ENCODE measurements at regions not wholly inside any gene's neighbourhood (a gene's known extent, or its start where the extent isn't known, plus 50 kb on each side); places are given as distances from the start of the nearest gene placed in this dataset.

GRCh38 chr10:84590327-84591193 lies 262.2 kb downstream of the CCSER2 start:
- no peak for DNase-seq (ENCODE audit: low spot score)
- Histone ChIP-seq H3K9me2 (ENCODE audit: insufficient read depth) (no peaks in the 10 kb centered on the region), H3F3A (replicated peaks; ENCODE audit: low read depth) (no peaks in the 10 kb centered on the region), H3K4me1 (ENCODE audit: insufficient read depth) (peaks cover 19% of the 10 kb centered on the region), H4K20me1 (replicated peaks; ENCODE audit: insufficient read depth) (no peaks in the 10 kb centered on the region), H3K27ac (ENCODE audit: low read depth) (no peak overlapping the region), H3K36me3 (ENCODE audit: insufficient read depth) (no peaks in the 10 kb centered on the region), H3K4me3 (no peak overlapping the region), H3K4me2 (no peak overlapping the region), H3K79me2 (replicated peaks; ENCODE audit: insufficient read depth) (no peaks in the 10 kb centered on the region), H3K27me3 (ENCODE audit: insufficient read depth) (no peaks in the 10 kb centered on the region), H2AFZ (no peak overlapping the region)
- no peak for ATAC-seq
- peaks cover 17% of the 10 kb centered on the region for H3K4me1 Mint-ChIP-seq
- peaks cover 10% of the 10 kb centered on the region for H3K27me3 Mint-ChIP-seq (ENCODE audit: insufficient read depth, low read depth, poor library complexity)
- no peaks in the 10 kb centered on the region for H3K9me3 Mint-ChIP-seq
- no peak overlapping the region for H3K27ac Mint-ChIP-seq
- no peak overlapping the region for H3K4me3 Mint-ChIP-seq
- TF ChIP-seq POLR2AphosphoS5 (IDR thresholded peaks at IDR 0.05; ENCODE audit: low read depth) (no peak), ZNF114 (CRISPR knock-in tag; IDR thresholded peaks at IDR 0.05) (no peak), REST (IDR thresholded peaks at IDR 0.05; ENCODE audit: unreplicated experiment) (no peak), JUNB (IDR thresholded peaks at IDR 0.05; ENCODE audit: unreplicated experiment) (no peak), ZNF462 (CRISPR knock-in tag; IDR thresholded peaks at IDR 0.05) (no peak), ZNF331 (CRISPR knock-in tag; IDR thresholded peaks at IDR 0.05; ENCODE audit: low read depth) (no peak), EZH2 (IDR thresholded peaks at IDR 0.05; ENCODE audit: low read depth, unreplicated experiment) (no peak), CTCF (conservative IDR thresholded peaks at IDR 0.05; ENCODE audit: low read depth in 2 of 2) (no peak), EZH2phosphoT487 (IDR thresholded peaks at IDR 0.05; ENCODE audit: unreplicated experiment) (no peak), NANOG (IDR thresholded peaks at IDR 0.05; ENCODE audit: borderline replicate concordance) (no peak), ETS1 (IDR thresholded peaks at IDR 0.05) (no peak), STAT1 (IDR thresholded peaks at IDR 0.05; ENCODE audit: unreplicated experiment) (no peak), CREB1 (CRISPR knock-in tag; IDR thresholded peaks at IDR 0.05; ENCODE audit: low read depth) (no peak)
- no peaks in the 10 kb centered on the region; the same call in 2 of the 3 replicates for H3K36me3 Mint-ChIP-seq (ENCODE audit: low read depth)

All from GM23338 (cell line).